ENCODE measurements at regions not wholly inside any gene's neighbourhood (a gene's known extent, or its start where the extent isn't known, plus 50 kb on each side); places are given as distances from the start of the nearest gene placed in this dataset.

DNA sequence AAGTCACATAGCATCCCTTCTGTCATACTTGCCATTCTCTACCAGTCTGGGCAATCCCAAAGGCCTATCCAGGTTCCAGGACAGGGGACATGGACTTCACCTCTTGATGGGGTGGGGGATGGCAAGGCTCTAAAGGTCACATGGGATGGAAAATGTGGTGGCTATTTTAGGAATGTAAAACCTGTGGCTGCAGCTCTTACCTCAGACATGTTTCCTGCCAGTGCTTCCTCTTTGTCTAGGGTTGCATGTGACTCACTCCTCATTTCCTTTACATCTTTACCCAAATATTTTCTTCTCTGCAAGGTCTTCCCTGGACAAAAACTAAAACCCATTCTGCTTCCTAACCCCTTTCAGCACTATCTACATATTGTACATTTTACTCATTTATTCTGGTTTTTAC is 135.7 kb downstream of the BTBD3 start:
- no peak for TF ChIP-seq GATA2 (IDR thresholded peaks at IDR 0.05; ENCODE audit: low read depth, low read length)
- TF ChIP-seq GATA3 (IDR thresholded peaks at IDR 0.05; ENCODE audit: low read depth, low read length): no peak

All from SH-SY5Y (cell line).